H1 (cell line): ENCODE measurements at regions not wholly inside any gene's neighbourhood (a gene's known extent, or its start where the extent isn't known, plus 50 kb on each side); places are given as distances from the start of the nearest gene placed in this dataset.

Experiments used
- CTCF ChIA-PET: fragments of 300-600 bp; sonication (Branson Sonifier 250); formaldehyde crosslinking; loops from one replicate; lab custom pipeline; 2021; ENCODE audit not compliant: partially characterized antibody; lab: Charles Lee
- POLR2A ChIA-PET: fragments of 300-600 bp; sonication (Branson Sonifier 250); formaldehyde crosslinking; loops from one replicate; lab custom pipeline; 2021; ENCODE audit warnings: inconsistent platforms; ENCODE audit not compliant: partially characterized antibody; lab: Charles Lee
- DNase-seq, 2 experiments: peaks; one replicate each; pipeline versions ENCODE4 v3.0.0 to v3.0.0-alpha.2; 2010 to 2022; ENCODE audit warnings: low spot score in 2 of 2, low read depth in 1 of 2, mixed read lengths in 1 of 2
- FAIRE-seq: peaks from 2 replicates; lab custom pipeline; 2011; peaks lifted over from hg19 to GRCh38; lab: Jason Lieb, UNC
- H2AFZ ChIP-seq: 2 replicates; pipeline ENCODE4 v1.8.1; 2012; ENCODE audit warnings: low read length, inconsistent platforms
- H2AK5ac ChIP-seq: 2 replicates; pipeline ENCODE4 v1.6.1; 2013; ENCODE audit warnings: low read depth, low read length
- H2BK120ac ChIP-seq: replicated peaks from 2 replicates; pipeline ENCODE3; 2013; ENCODE audit warnings: low read depth, low read length, inconsistent platforms
- H2BK12ac ChIP-seq: 2 replicates; pipeline ENCODE4 v1.6.1; 2013; ENCODE audit warnings: low read depth, low read length
- H2BK15ac ChIP-seq: 2 replicates; pipeline ENCODE4 v1.6.1; 2013; ENCODE audit warnings: low read length
- H2BK20ac ChIP-seq: 2 replicates; pipeline ENCODE4 v1.6.1; 2013; ENCODE audit warnings: low read length
- H2BK5ac ChIP-seq: 2 replicates; pipeline ENCODE4 v1.6.1; 2013; ENCODE audit warnings: low read depth, low read length
- H3K14ac ChIP-seq: 2 replicates; pipeline ENCODE4 v1.6.1; 2013; ENCODE audit warnings: inconsistent platforms; ENCODE audit not compliant: insufficient read length
- H3K18ac ChIP-seq: 2 replicates; pipeline ENCODE4 v1.6.1; 2013; ENCODE audit warnings: low read length; ENCODE audit errors: extremely low read depth
- H3K23ac ChIP-seq: 2 replicates; pipeline ENCODE4 v1.6.1; 2013; ENCODE audit warnings: inconsistent platforms; ENCODE audit not compliant: insufficient read length
- H3K23me2 ChIP-seq: 2 replicates; pipeline ENCODE4 v1.6.1; 2013; ENCODE audit warnings: low read depth, low read length
- H3K27ac ChIP-seq: 2 replicates; pipeline ENCODE4 v1.6.1; 2011; ENCODE audit warnings: low read depth, low read length, inconsistent platforms
- H3K27me3 ChIP-seq, 4 experiments: replicated peaks in 1 of 4; 1 replicate in 1 of 4; 2 replicates in 3 of 4; pipeline versions ENCODE4 v1.6.1 to v1.8.1; 2011 to 2013; ENCODE audit warnings: low read length in 3 of 4, mild to moderate bottlenecking in 3 of 4, inconsistent platforms in 2 of 4, mixed read lengths in 2 of 4, moderate library complexity in 1 of 4; ENCODE audit not compliant: control insufficient read depth in 3 of 4, insufficient read depth in 3 of 4; ENCODE audit errors: extremely low read depth in 1 of 4
- H3K36me3 ChIP-seq, 4 experiments: 2 replicates each; pipeline versions ENCODE4 v1.6.1 to v1.8.1; 2011 to 2013; ENCODE audit warnings: mild to moderate bottlenecking in 4 of 4, low read length in 3 of 4, moderate library complexity in 2 of 4, control low read depth in 1 of 4, inconsistent platforms in 1 of 4; ENCODE audit not compliant: insufficient read depth in 4 of 4, control insufficient read depth in 2 of 4
- H3K4ac ChIP-seq: replicated peaks from 2 replicates; pipeline ENCODE3; 2013; ENCODE audit warnings: low read length, low read depth, mixed read lengths, inconsistent platforms; ENCODE audit not compliant: insufficient read length
- H3K4me1 ChIP-seq, 4 experiments: replicated peaks in 1 of 4; 1 replicate in 1 of 4; 2 replicates in 3 of 4; pipeline versions ENCODE4 v1.6.1 to v1.8.1; 2011 to 2013; ENCODE audit warnings: low read length in 3 of 4, inconsistent platforms in 2 of 4, mixed read lengths in 1 of 4; ENCODE audit not compliant: insufficient read depth in 4 of 4, control insufficient read depth in 3 of 4
- H3K4me2 ChIP-seq, 2 experiments: 2 replicates each; pipeline versions ENCODE4 v1.6.1 to v1.8.1; 2011 to 2013; ENCODE audit warnings: low read depth in 2 of 2, low read length in 2 of 2, control low read depth in 1 of 2, inconsistent platforms in 1 of 2, mild to moderate bottlenecking in 1 of 2; ENCODE audit not compliant: insufficient read depth in 1 of 2
- H3K4me3 ChIP-seq, 4 experiments: fragments of 200-600, 300-600 bp in 1 of 4; sonication (generic), shearing (Covaris generic), sonication (Bioruptor Twin) in 1 of 4; 2 replicates each; pipeline versions ENCODE4 v1.5.1 to v1.8.1; 2011 to 2016; ENCODE audit warnings: low read length in 4 of 4, low read depth in 3 of 4, control low read depth in 2 of 4, inconsistent platforms in 2 of 4, mild to moderate bottlenecking in 2 of 4, mixed read lengths in 1 of 4, moderate library complexity in 1 of 4; ENCODE audit not compliant: insufficient read depth in 2 of 4; ENCODE audit errors: extremely low read depth in 1 of 4
- H3K56ac ChIP-seq: replicated peaks from 2 replicates; pipeline ENCODE3; 2013; ENCODE audit warnings: low read depth, mild to moderate bottlenecking, mixed read lengths, low read length, inconsistent platforms; ENCODE audit not compliant: insufficient read length
- H3K79me1 ChIP-seq: 2 replicates; pipeline ENCODE4 v1.6.1; 2013; ENCODE audit warnings: low read depth, low read length, control low read depth
- H3K79me2 ChIP-seq, 2 experiments: 2 replicates each; pipeline versions ENCODE4 v1.6.1 to v1.8.1; 2012 to 2013; ENCODE audit warnings: low read length in 2 of 2, mild to moderate bottlenecking in 2 of 2, inconsistent platforms in 1 of 2; ENCODE audit not compliant: insufficient read depth in 2 of 2, control insufficient read depth in 1 of 2
- H3K9ac ChIP-seq, 4 experiments: replicated peaks in 1 of 4; 1 replicate in 1 of 4; 2 replicates in 3 of 4; pipeline versions ENCODE4 v1.6.1 to v1.8.1; 2011 to 2013; ENCODE audit warnings: low read depth in 3 of 4, low read length in 3 of 4, control low read depth in 2 of 4, mild to moderate bottlenecking in 2 of 4, moderate library complexity in 2 of 4, inconsistent platforms in 1 of 4; ENCODE audit errors: extremely low read depth in 1 of 4
- H3K9me3 ChIP-seq, 2 experiments: 2 replicates each; pipeline versions ENCODE4 v1.6.1 to v1.8.1; 2012 to 2013; ENCODE audit warnings: mild to moderate bottlenecking in 2 of 2, moderate library complexity in 2 of 2, control low read depth in 1 of 2, inconsistent platforms in 1 of 2, low read depth in 1 of 2, low read length in 1 of 2, mixed read lengths in 1 of 2; ENCODE audit not compliant: insufficient read depth in 2 of 2
- H4K20me1 ChIP-seq, 2 experiments: replicated peaks in 1 of 2; 2 replicates each; pipeline versions ENCODE3 to v1.8.1; 2011 to 2013; ENCODE audit warnings: inconsistent platforms in 2 of 2, low read length in 2 of 2, mild to moderate bottlenecking in 1 of 2; ENCODE audit not compliant: insufficient read depth in 2 of 2, control insufficient read depth in 1 of 2
- H4K5ac ChIP-seq: 2 replicates; pipeline ENCODE4 v1.6.1; 2013; ENCODE audit warnings: low read length, low read depth, mixed read lengths, inconsistent platforms; ENCODE audit not compliant: insufficient read length
- H4K8ac ChIP-seq: 2 replicates; pipeline ENCODE4 v1.8.0; 2013; ENCODE audit warnings: mild to moderate bottlenecking, moderate library complexity, low read length, inconsistent platforms; ENCODE audit not compliant: insufficient read depth; ENCODE audit errors: extremely low read depth
- H4K91ac ChIP-seq: replicated peaks from 2 replicates; pipeline ENCODE3; 2013; ENCODE audit warnings: low read length, mixed read lengths, inconsistent platforms; ENCODE audit not compliant: insufficient read length
- BACH1 ChIP-seq: IDR thresholded peaks from 2 replicates; pipeline ENCODE4 v1.6.1; 2012; ENCODE audit warnings: low read length, improper control_type of control experiment
- BCL11A ChIP-seq, 2 experiments: IDR thresholded peaks; one replicate each; pipeline ENCODE4 v1.6.1; 2011; ENCODE audit warnings: low read depth in 2 of 2, low read length in 2 of 2, mild to moderate bottlenecking in 2 of 2
- CBX8 ChIP-seq: fragments of 300-800, 300-1000 bp; sonication (generic); IDR thresholded peaks from 2 replicates; pipeline ENCODE4 v1.7.1; 2016; ENCODE audit warnings: low read depth, low read length, borderline replicate concordance
- GABPA ChIP-seq: IDR thresholded peaks from 2 replicates; pipeline ENCODE4 v1.6.1; 2011; ENCODE audit warnings: mild to moderate bottlenecking, low read length, moderate library complexity, borderline replicate concordance; ENCODE audit not compliant: insufficient read depth
- JUN ChIP-seq: IDR thresholded peaks from 2 replicates; pipeline ENCODE4 v1.6.1; 2011; ENCODE audit warnings: low read depth, mild to moderate bottlenecking, improper control_type of control experiment, low read length
- POLR2AphosphoS5 ChIP-seq: IDR thresholded peaks from 2 replicates; pipeline ENCODE4 v1.6.1; 2011; ENCODE audit warnings: low read depth, low read length
- RXRA ChIP-seq: IDR thresholded peaks from 2 replicates; pipeline ENCODE4 v1.6.1; 2011; ENCODE audit warnings: low read depth, mild to moderate bottlenecking, low read length, moderate library complexity; ENCODE audit not compliant: insufficient read depth
- SUZ12 ChIP-seq: fragments of 200-600 bp; sonication (generic); IDR thresholded peaks from 2 replicates; pipeline ENCODE4 v1.6.1; 2012; ENCODE audit warnings: mild to moderate bottlenecking, inconsistent platforms, low read length, moderate library complexity, mixed read lengths
- TCF12 ChIP-seq: IDR thresholded peaks from 2 replicates; pipeline ENCODE4 v1.6.1; 2011; ENCODE audit warnings: low read depth, mild to moderate bottlenecking, low read length
- WGBS, 2 experiments: shearing (Covaris generic) in 1 of 2; methylation state at CpG; one replicate each; pipeline versions ENCODE4 v1.1.6 to v1.1.7; 2013 to 2015; ENCODE audit warnings: low lambda C conversion rate in 2 of 2, mixed read lengths in 2 of 2, inconsistent platforms in 1 of 2, low coverage in 1 of 2, missing lambda C conversion rate in 1 of 2; ENCODE audit not compliant: insufficient replicate concordance in 2 of 2, insufficient coverage in 1 of 2, insufficient read length in 1 of 2; ENCODE audit errors: extremely low coverage in 1 of 2, missing lambda C conversion rate in 1 of 2; 5-methylcytosine and 5-hydroxymethylcytosine counted together
- TF ChIP-seq, protein P1 (sequence below): IDR thresholded peaks from 2 replicates; pipeline ENCODE4 v1.6.1; 2012; ENCODE audit warnings: inconsistent platforms
- TF ChIP-seq, protein P2 (sequence below): IDR thresholded peaks from 2 replicates; pipeline ENCODE4 v1.6.1; 2012; ENCODE audit warnings: inconsistent platforms
- TF ChIP-seq, protein P3 (sequence below): IDR thresholded peaks from 2 replicates; pipeline ENCODE4 v1.6.1; 2012; ENCODE audit warnings: low read length, inconsistent platforms

DNA sequence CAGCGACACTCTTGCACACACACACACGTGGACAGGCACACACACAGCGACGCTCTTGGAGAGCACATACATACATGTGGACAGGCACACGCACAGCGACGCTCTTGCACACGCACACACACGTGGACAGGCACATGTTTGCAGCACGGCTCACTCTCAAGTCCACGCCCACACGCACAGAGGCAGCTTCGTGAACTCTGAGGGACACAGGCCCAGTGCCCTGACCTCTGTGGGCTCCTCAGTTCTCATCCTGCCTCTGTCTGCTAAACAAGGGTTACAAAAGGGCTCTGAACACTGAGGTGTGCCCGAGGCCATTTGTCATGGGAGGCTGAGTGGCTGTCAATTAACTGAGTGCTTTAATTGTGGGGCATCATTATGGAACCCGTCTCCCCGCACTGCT lies 558.8 kb upstream of the ADAMTS16 start:
- H3K4me3 ChIP-seq = no peak overlapping the region
- no peaks in the 10 kb centered on the region; a peak in 1 of 7 replicates for H3K4me1 ChIP-seq
- peak overlapping the region; percentile 25; the same call in 1 of the 2 replicates for H2BK5ac ChIP-seq
- DNase-seq = no peak
- H4K91ac ChIP-seq = peak overlapping the region; percentile 84
- H3K4ac ChIP-seq = peak overlapping the region; percentile 58
- POLR2A ChIA-PET = no interaction called here
- no peak overlapping the region for H2AFZ ChIP-seq
- CTCF ChIA-PET = no interaction called here
- no peaks in the 10 kb centered on the region for H3K36me3 ChIP-seq
- H3K23me2 ChIP-seq = no peaks in the 10 kb centered on the region
- H2AK5ac ChIP-seq = peak overlapping the region; percentile 13; the same call in 1 of the 2 replicates
- H3K79me2 ChIP-seq = no peaks in the 10 kb centered on the region
- 0 out of 2 replicates have a peak overlapping the region, but pooled peaks have one; percentile 48 for H2BK15ac ChIP-seq
- no peak overlapping the region for H2BK20ac ChIP-seq
- H3K56ac ChIP-seq = no peak overlapping the region
- no peak for FAIRE-seq
- no peaks in the 10 kb centered on the region for H4K20me1 ChIP-seq
- H3K9me3 ChIP-seq = no peaks in the 10 kb centered on the region; a peak in 1 of 4 replicates
- no peak overlapping the region for H3K27ac ChIP-seq
- no peak overlapping the region for H3K9ac ChIP-seq
- H3K79me1 ChIP-seq = 0 out of 2 replicates have a peak, but pooled peaks cover 3% of the 10 kb centered on the region
- H3K4me2 ChIP-seq = no peak overlapping the region
- H2BK12ac ChIP-seq = peak overlapping the region; percentile 52; the same call in 1 of the 2 replicates
- H4K5ac ChIP-seq = no peak overlapping the region
- no peak overlapping the region for H4K8ac ChIP-seq
- H3K18ac ChIP-seq = no peak overlapping the region
- 96% methylated on average over 16 of the region's 16 CpGs; no CpG with 5 or more reads in 1 of the 2 experiments for WGBS, 2 experiments
- H3K14ac ChIP-seq = no peak overlapping the region
- no peak overlapping the region for H2BK120ac ChIP-seq
- no peaks in the 10 kb centered on the region for H3K27me3 ChIP-seq
- H3K23ac ChIP-seq = no peak overlapping the region
- TF ChIP-seq JUN (no peak), RXRA (no peak), BCL11A (IDR thresholded peaks at IDR 0.05; ENCODE audit: low read depth in 2 of 2, low read length in 2 of 2) (no peak), GABPA (no peak), CBX8 (no peak), SUZ12 (no peak), POLR2AphosphoS5 (no peak), TCF12 (no peak), BACH1 (no peak)
- TF ChIP-seq, protein P1, sequence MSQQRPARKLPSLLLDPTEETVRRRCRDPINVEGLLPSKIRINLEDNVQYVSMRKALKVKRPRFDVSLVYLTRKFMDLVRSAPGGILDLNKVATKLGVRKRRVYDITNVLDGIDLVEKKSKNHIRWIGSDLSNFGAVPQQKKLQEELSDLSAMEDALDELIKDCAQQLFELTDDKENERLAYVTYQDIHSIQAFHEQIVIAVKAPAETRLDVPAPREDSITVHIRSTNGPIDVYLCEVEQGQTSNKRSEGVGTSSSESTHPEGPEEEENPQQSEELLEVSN = no peak
- TF ChIP-seq, protein P2, sequence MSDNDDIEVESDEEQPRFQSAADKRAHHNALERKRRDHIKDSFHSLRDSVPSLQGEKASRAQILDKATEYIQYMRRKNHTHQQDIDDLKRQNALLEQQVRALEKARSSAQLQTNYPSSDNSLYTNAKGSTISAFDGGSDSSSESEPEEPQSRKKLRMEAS = no peak
- TF ChIP-seq, protein P3, sequence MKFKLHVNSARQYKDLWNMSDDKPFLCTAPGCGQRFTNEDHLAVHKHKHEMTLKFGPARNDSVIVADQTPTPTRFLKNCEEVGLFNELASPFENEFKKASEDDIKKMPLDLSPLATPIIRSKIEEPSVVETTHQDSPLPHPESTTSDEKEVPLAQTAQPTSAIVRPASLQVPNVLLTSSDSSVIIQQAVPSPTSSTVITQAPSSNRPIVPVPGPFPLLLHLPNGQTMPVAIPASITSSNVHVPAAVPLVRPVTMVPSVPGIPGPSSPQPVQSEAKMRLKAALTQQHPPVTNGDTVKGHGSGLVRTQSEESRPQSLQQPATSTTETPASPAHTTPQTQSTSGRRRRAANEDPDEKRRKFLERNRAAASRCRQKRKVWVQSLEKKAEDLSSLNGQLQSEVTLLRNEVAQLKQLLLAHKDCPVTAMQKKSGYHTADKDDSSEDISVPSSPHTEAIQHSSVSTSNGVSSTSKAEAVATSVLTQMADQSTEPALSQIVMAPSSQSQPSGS = no peak
